SK-N-SH treated with all-trans-retinoic acid at 6 μM for 48 hours (cell line): ENCODE measurements at regions not wholly inside any gene's neighbourhood (a gene's known extent, or its start where the extent isn't known, plus 50 kb on each side); places are given as distances from the start of the nearest gene placed in this dataset.

Experiments
- ATAC-seq: fragments of 200-7000 bp; cut with Tn5 transposase; 3 replicates; pipeline ENCODE4 v1.9.1; 2020; ENCODE audit warnings: mild to moderate bottlenecking, moderate library complexity
- ARNTL ChIP-seq: fragments of 450-650 bp; formaldehyde crosslinking; IDR thresholded peaks from 2 replicates; pipeline ENCODE4 v1.5.0; 2020; ENCODE audit warnings: low read depth, mild to moderate bottlenecking, moderate library complexity, borderline replicate concordance
- BACH2 ChIP-seq: fragments of 250-450 bp; sonication (Bioruptor Pico); IDR thresholded peaks from 2 replicates; pipeline ENCODE4 v1.9.0; 2021; ENCODE audit warnings: mild to moderate bottlenecking, borderline replicate concordance
- GLIS3 ChIP-seq: fragments of 250-450 bp; sonication (Bioruptor Pico); IDR thresholded peaks from 2 replicates; pipeline ENCODE4 v1.5.0; 2020; ENCODE audit warnings: mild to moderate bottlenecking, moderate library complexity
- ISL1 ChIP-seq: fragments of 250-450 bp; sonication (Bioruptor Pico); IDR thresholded peaks from 2 replicates; pipeline ENCODE4 v2.1.2; 2022; ENCODE audit warnings: mild to moderate bottlenecking, moderate library complexity
- OSR1 ChIP-seq: fragments of 250-450 bp; sonication (Bioruptor Pico); IDR thresholded peaks from 2 replicates; pipeline ENCODE4 v1.8.0; 2022; ENCODE audit warnings: moderate library complexity, mild to moderate bottlenecking, inconsistent platforms
- PPARA ChIP-seq: fragments of 250-450 bp; sonication (Bioruptor Pico); IDR thresholded peaks from 2 replicates; pipeline ENCODE4 v1.5.0; 2020; ENCODE audit warnings: mild to moderate bottlenecking, borderline replicate concordance
- RARB ChIP-seq: fragments of 250-450 bp; sonication (Bioruptor Pico); IDR thresholded peaks from 2 replicates; pipeline ENCODE4 v1.8.0; 2021; ENCODE audit warnings: mild to moderate bottlenecking, moderate library complexity
- TOX ChIP-seq: fragments of 250-450 bp; sonication (Bioruptor Pico); IDR thresholded peaks from 2 replicates; pipeline ENCODE4 v1.8.0; 2021; ENCODE audit warnings: mild to moderate bottlenecking, moderate library complexity, borderline replicate concordance
- ZFP3 ChIP-seq: fragments of 250-450 bp; sonication (Bioruptor Pico); IDR thresholded peaks from 2 replicates; pipeline ENCODE4 v1.5.0; 2020; ENCODE audit warnings: mild to moderate bottlenecking, moderate library complexity
- ZNF565 ChIP-seq: fragments of 450-650 bp; formaldehyde crosslinking; conservative IDR thresholded peaks from 2 replicates; pipeline ENCODE4 v1.5.0; 2020; ENCODE audit warnings: low read depth, mild to moderate bottlenecking, moderate library complexity
- ZNF8 ChIP-seq: fragments of 450-650 bp; formaldehyde crosslinking; IDR thresholded peaks from 2 replicates; pipeline ENCODE4 v1.5.0; 2020; ENCODE audit warnings: mild to moderate bottlenecking, moderate library complexity
- TF ChIP-seq, protein P1 (sequence below): fragments of 250-450 bp; sonication (Bioruptor Pico); IDR thresholded peaks from 2 replicates; pipeline ENCODE4 v1.5.1; 2020; ENCODE audit warnings: low read depth, mild to moderate bottlenecking, moderate library complexity
- TF ChIP-seq, protein P2 (sequence below): fragments of 250-450 bp; sonication (Bioruptor Pico); IDR thresholded peaks from 2 replicates; pipeline ENCODE4 v1.8.0; 2021; ENCODE audit warnings: low read depth, mild to moderate bottlenecking, moderate library complexity, borderline replicate concordance
- TF ChIP-seq, protein P3 (sequence below): fragments of 250-450 bp; sonication (Bioruptor Pico); IDR thresholded peaks from 2 replicates; pipeline ENCODE4 v1.8.0; 2020; ENCODE audit warnings: mild to moderate bottlenecking, moderate library complexity, borderline replicate concordance
- TF ChIP-seq, protein P4 (sequence below): fragments of 250-450 bp; sonication (Bioruptor Pico); IDR thresholded peaks from 2 replicates; pipeline ENCODE4 v1.5.0; 2020; ENCODE audit warnings: mild to moderate bottlenecking, moderate library complexity
- TF ChIP-seq, protein P5 (sequence below): fragments of 250-450 bp; sonication (Bioruptor Pico); IDR thresholded peaks from 2 replicates; pipeline ENCODE4 v1.5.1; 2021; ENCODE audit warnings: mild to moderate bottlenecking, moderate library complexity

DNA sequence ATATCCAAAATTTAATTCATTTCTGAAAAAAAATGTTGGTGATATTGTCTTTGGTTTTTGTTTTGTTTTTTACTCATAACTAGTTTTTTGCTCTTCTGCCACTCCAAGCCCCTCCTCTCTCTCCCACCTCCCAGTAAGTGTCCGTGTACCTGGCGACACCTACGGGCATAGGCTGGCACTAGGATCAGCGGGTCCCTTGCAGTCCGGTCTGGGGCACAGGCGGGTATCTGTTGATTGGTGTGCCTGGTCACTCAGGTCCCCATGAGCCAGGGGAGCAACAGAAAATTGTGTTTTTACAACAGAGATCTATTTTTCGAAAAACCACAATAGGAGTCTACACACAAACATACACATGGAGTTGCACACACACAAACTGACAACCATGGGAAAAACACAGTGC is 104.8 kb downstream of the ZIC5 start (continued):
- TF ChIP-seq BACH2 (CRISPR knock-in tag) (no peak), ISL1 (no peak)
- TF ChIP-seq, protein P1, sequence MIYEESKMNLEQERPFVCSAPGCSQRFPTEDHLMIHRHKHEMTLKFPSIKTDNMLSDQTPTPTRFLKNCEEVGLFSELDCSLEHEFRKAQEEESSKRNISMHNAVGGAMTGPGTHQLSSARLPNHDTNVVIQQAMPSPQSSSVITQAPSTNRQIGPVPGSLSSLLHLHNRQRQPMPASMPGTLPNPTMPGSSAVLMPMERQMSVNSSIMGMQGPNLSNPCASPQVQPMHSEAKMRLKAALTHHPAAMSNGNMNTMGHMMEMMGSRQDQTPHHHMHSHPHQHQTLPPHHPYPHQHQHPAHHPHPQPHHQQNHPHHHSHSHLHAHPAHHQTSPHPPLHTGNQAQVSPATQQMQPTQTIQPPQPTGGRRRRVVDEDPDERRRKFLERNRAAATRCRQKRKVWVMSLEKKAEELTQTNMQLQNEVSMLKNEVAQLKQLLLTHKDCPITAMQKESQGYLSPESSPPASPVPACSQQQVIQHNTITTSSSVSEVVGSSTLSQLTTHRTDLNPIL (CRISPR knock-in tag): no peak

DNA sequence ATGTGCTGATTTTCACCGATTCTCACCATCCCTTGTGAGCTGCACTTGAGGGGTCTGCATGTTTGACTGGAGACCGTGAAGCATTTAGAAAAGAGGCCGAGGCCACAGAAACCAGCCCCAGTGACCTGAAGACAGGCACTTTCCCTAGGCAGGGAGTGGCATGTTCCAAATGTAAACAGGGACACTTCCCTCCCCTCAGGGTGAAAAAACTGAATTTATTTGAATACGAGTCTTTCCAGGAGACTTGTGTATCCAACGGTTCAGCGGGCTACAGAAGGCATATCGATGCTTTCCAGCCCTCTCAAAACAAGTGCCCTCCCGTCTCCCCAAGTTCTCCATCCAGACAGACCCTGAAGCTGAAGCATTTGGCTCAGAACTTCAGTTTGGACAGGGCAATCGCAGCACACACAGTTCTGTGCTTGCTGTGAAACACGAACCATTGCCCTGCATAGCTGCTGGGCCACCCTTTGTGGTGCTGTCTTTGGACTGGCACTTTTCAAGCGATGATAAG is 106.1 kb downstream of the ZIC5 start:
- ATAC-seq: no peak
- TF ChIP-seq OSR1 (CRISPR knock-in tag) (no peak), PPARA (CRISPR knock-in tag) (no peak), ZFP3 (CRISPR knock-in tag) (no peak), TOX (no peak), BACH2 (CRISPR knock-in tag) (no peak), ZNF565 (CRISPR knock-in tag) (no peak), ARNTL (CRISPR knock-in tag) (no peak), GLIS3 (CRISPR knock-in tag) (no peak), ZNF8 (CRISPR knock-in tag) (no peak)
- TF ChIP-seq, protein P2, sequence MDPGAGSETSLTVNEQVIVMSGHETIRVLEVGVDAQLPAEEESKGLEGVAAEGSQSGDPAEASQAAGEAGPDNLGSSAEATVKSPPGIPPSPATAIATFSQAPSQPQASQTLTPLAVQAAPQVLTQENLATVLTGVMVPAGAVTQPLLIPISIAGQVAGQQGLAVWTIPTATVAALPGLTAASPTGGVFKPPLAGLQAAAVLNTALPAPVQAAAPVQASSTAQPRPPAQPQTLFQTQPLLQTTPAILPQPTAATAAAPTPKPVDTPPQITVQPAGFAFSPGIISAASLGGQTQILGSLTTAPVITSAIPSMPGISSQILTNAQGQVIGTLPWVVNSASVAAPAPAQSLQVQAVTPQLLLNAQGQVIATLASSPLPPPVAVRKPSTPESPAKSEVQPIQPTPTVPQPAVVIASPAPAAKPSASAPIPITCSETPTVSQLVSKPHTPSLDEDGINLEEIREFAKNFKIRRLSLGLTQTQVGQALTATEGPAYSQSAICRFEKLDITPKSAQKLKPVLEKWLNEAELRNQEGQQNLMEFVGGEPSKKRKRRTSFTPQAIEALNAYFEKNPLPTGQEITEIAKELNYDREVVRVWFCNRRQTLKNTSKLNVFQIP (CRISPR knock-in tag): no peak
- TF ChIP-seq, protein P1 (CRISPR knock-in tag): no peak
- TF ChIP-seq, protein P3, sequence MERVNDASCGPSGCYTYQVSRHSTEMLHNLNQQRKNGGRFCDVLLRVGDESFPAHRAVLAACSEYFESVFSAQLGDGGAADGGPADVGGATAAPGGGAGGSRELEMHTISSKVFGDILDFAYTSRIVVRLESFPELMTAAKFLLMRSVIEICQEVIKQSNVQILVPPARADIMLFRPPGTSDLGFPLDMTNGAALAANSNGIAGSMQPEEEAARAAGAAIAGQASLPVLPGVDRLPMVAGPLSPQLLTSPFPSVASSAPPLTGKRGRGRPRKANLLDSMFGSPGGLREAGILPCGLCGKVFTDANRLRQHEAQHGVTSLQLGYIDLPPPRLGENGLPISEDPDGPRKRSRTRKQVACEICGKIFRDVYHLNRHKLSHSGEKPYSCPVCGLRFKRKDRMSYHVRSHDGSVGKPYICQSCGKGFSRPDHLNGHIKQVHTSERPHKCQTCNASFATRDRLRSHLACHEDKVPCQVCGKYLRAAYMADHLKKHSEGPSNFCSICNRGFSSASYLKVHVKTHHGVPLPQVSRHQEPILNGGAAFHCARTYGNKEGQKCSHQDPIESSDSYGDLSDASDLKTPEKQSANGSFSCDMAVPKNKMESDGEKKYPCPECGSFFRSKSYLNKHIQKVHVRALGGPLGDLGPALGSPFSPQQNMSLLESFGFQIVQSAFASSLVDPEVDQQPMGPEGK: no peak

DNA sequence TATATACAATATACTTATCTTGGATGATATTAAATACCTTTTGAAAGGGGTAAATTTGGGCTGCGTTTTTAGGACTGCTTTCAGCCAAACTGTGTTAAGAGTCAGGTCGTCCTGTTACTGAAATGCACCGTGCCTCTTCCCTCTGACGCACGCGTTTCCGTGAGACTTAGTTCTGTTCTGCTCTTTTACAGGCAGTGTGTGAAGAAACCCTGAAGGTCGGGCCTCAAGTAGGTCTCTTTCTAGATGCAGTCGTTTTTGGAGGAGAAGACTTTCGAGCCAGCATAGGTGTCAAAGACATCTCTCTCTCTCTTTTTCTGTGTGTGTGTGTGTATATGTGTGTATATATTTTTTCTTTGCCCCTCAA is 107.0 kb downstream of the ZIC5 start:
- TF ChIP-seq ZNF8 (CRISPR knock-in tag) (no peak), RARB (CRISPR knock-in tag) (no peak), ARNTL (CRISPR knock-in tag) (no peak), BACH2 (CRISPR knock-in tag) (no peak), GLIS3 (CRISPR knock-in tag) (no peak), TOX (no peak), ZFP3 (CRISPR knock-in tag) (no peak), ISL1 (no peak), ZNF565 (CRISPR knock-in tag) (no peak), OSR1 (CRISPR knock-in tag) (no peak)
- TF ChIP-seq, protein P4, sequence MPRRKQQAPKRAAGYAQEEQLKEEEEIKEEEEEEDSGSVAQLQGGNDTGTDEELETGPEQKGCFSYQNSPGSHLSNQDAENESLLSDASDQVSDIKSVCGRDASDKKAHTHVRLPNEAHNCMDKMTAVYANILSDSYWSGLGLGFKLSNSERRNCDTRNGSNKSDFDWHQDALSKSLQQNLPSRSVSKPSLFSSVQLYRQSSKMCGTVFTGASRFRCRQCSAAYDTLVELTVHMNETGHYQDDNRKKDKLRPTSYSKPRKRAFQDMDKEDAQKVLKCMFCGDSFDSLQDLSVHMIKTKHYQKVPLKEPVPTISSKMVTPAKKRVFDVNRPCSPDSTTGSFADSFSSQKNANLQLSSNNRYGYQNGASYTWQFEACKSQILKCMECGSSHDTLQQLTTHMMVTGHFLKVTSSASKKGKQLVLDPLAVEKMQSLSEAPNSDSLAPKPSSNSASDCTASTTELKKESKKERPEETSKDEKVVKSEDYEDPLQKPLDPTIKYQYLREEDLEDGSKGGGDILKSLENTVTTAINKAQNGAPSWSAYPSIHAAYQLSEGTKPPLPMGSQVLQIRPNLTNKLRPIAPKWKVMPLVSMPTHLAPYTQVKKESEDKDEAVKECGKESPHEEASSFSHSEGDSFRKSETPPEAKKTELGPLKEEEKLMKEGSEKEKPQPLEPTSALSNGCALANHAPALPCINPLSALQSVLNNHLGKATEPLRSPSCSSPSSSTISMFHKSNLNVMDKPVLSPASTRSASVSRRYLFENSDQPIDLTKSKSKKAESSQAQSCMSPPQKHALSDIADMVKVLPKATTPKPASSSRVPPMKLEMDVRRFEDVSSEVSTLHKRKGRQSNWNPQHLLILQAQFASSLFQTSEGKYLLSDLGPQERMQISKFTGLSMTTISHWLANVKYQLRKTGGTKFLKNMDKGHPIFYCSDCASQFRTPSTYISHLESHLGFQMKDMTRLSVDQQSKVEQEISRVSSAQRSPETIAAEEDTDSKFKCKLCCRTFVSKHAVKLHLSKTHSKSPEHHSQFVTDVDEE (CRISPR knock-in tag): no peak
- TF ChIP-seq, protein P5, sequence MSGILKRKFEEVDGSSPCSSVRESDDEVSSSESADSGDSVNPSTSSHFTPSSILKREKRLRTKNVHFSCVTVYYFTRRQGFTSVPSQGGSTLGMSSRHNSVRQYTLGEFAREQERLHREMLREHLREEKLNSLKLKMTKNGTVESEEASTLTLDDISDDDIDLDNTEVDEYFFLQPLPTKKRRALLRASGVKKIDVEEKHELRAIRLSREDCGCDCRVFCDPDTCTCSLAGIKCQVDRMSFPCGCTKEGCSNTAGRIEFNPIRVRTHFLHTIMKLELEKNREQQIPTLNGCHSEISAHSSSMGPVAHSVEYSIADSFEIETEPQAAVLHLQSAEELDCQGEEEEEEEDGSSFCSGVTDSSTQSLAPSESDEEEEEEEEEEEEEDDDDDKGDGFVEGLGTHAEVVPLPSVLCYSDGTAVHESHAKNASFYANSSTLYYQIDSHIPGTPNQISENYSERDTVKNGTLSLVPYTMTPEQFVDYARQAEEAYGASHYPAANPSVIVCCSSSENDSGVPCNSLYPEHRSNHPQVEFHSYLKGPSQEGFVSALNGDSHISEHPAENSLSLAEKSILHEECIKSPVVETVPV (CRISPR knock-in tag): no peak
- no peak for ATAC-seq
